ENCODE measurements at regions not wholly inside any gene's neighbourhood (a gene's known extent, or its start where the extent isn't known, plus 50 kb on each side); places are given as distances from the start of the nearest gene placed in this dataset.

DNA sequence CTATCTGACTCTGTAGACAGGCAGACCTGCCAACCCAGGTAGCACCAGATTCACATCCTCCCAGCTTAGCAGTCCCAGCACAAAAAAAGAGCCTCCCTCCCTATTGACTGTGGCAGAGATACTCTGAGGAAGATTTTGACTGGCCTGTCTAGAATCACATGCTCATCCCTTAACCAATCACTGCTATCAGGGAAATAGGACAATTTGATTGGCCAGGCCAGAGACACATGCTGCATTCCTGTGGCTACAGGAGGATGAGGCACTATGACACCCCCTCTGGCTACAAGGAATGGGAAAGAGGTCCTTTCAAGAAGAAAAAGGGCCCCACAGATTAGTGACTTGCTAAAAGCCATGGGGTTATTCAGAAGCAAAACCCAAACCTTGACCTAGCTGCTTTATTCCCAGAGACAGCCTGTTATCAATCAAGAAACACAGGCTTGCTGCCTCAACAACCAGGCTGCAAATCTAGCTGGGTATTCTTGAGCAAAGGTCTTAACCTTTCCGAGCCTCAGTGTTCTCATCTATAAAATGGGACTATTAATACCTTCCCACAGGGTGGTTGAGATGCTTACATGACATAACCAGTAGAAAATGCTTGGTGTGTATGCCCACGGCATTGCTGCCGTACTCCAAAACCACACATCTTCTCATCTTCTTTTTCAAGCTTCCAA, 147.6 kb downstream of the BCOR start:
- DNase-seq (ENCODE audit: low spot score): no peak
- WGBS: 98% methylated on average over 3 of the region's 3 CpGs
- no peak overlapping the region for H3K9ac ChIP-seq (ENCODE audit: low read depth in 1 of 2, low read length in 2 of 2)
- no peak overlapping the region for H3K4me3 ChIP-seq (ENCODE audit: low read depth in 1 of 3, low read length in 3 of 3)
- no peak for TF ChIP-seq GABPA (IDR thresholded peaks at IDR 0.05 in 1 of 2, conservative IDR thresholded peaks at IDR 0.05 in 1 of 2)
- TF ChIP-seq, protein P1, sequence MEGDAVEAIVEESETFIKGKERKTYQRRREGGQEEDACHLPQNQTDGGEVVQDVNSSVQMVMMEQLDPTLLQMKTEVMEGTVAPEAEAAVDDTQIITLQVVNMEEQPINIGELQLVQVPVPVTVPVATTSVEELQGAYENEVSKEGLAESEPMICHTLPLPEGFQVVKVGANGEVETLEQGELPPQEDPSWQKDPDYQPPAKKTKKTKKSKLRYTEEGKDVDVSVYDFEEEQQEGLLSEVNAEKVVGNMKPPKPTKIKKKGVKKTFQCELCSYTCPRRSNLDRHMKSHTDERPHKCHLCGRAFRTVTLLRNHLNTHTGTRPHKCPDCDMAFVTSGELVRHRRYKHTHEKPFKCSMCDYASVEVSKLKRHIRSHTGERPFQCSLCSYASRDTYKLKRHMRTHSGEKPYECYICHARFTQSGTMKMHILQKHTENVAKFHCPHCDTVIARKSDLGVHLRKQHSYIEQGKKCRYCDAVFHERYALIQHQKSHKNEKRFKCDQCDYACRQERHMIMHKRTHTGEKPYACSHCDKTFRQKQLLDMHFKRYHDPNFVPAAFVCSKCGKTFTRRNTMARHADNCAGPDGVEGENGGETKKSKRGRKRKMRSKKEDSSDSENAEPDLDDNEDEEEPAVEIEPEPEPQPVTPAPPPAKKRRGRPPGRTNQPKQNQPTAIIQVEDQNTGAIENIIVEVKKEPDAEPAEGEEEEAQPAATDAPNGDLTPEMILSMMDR (IDR thresholded peaks at IDR 0.05; ENCODE audit: low read depth, low read length, missing input control): no peak
- TF ChIP-seq, protein P2, sequence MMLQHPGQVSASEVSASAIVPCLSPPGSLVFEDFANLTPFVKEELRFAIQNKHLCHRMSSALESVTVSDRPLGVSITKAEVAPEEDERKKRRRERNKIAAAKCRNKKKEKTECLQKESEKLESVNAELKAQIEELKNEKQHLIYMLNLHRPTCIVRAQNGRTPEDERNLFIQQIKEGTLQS (IDR thresholded peaks at IDR 0.05): no peak
- TF ChIP-seq FOXA2 (IDR thresholded peaks at IDR 0.05): no peak
- no peak for TF ChIP-seq HNF4A (conservative IDR thresholded peaks at IDR 0.05)
- TF ChIP-seq SP1 (IDR thresholded peaks at IDR 0.05): no peak
- no peak for TF ChIP-seq TAF1 (conservative IDR thresholded peaks at IDR 0.05)
- TF ChIP-seq JUND (IDR thresholded peaks at IDR 0.05): no peak
- no peak for TF ChIP-seq RAD21 (IDR thresholded peaks at IDR 0.05)
- TF ChIP-seq, protein P3, sequence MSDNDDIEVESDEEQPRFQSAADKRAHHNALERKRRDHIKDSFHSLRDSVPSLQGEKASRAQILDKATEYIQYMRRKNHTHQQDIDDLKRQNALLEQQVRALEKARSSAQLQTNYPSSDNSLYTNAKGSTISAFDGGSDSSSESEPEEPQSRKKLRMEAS (IDR thresholded peaks at IDR 0.05): no peak
- no peak for TF ChIP-seq NR2F2 (IDR thresholded peaks at IDR 0.05)
- TF ChIP-seq YY1 (IDR thresholded peaks at IDR 0.05): no peak
- TF ChIP-seq RXRA (IDR thresholded peaks at IDR 0.05): no peak
- TF ChIP-seq HNF4G (IDR thresholded peaks at IDR 0.05): no peak
- no peaks in the 10 kb centered on the region for H3K36me3 ChIP-seq (ENCODE audit: control insufficient read depth in 4 of 4, insufficient read depth in 3 of 4, low read depth in 1 of 4, low read length in 3 of 4)
- H3K9me3 ChIP-seq (ENCODE audit: control insufficient read depth in 4 of 4, low read length in 3 of 4): no peaks in the 10 kb centered on the region
- no peaks in the 10 kb centered on the region for H3K27me3 ChIP-seq (ENCODE audit: control insufficient read depth in 4 of 4, insufficient read depth in 4 of 4, low read length in 3 of 4)
- H3K4me1 ChIP-seq (ENCODE audit: control insufficient read depth in 4 of 4, insufficient read depth in 4 of 4, low read length in 3 of 4): peaks cover 0 to 12% (median 8%) of the 10 kb centered on the region in 4 donors
- H3K27ac ChIP-seq (ENCODE audit: low read depth in 1 of 2, low read length in 2 of 2): no peak overlapping the region

DNA sequence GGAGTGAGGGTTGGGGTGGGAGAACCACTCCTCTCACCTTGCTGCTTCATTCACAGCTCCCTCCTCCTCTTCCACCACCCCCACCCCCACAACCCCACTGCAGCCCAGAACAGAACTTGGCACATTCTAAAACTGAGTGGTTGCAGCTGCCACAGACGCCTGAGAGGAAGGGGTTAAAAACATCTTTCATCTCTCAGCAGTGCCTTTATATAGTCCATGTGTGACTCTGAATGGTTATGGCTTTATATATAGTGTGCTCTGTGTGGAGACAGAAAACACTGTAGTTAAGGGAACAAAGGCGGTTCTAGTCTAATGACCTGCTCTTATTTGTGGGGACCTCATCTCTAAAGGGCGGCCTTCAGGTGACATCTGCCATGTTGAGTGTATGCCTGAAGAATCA, 144.8 kb downstream of the BCOR start:
- WGBS: 82% methylated on average over 3 of the region's 3 CpGs
- no peak overlapping the region for H3K4me3 ChIP-seq (ENCODE audit: low read depth in 1 of 3, low read length in 3 of 3)
- no peak for DNase-seq (ENCODE audit: low spot score)

More for the DNA sequence above, 144.8 kb downstream of the BCOR start:
- peaks cover 0 to 12% (median 8%) of the 10 kb centered on the region in 4 donors for H3K4me1 ChIP-seq (ENCODE audit: control insufficient read depth in 4 of 4, insufficient read depth in 4 of 4, low read length in 3 of 4)
- H3K27ac ChIP-seq (ENCODE audit: low read depth in 1 of 2, low read length in 2 of 2): no peak overlapping the region
- no peaks in the 10 kb centered on the region for H3K36me3 ChIP-seq (ENCODE audit: control insufficient read depth in 4 of 4, insufficient read depth in 3 of 4, low read depth in 1 of 4, low read length in 3 of 4)
- no peaks in the 10 kb centered on the region for H3K27me3 ChIP-seq (ENCODE audit: control insufficient read depth in 4 of 4, insufficient read depth in 4 of 4, low read length in 3 of 4)
- no peaks in the 10 kb centered on the region for H3K9me3 ChIP-seq (ENCODE audit: control insufficient read depth in 4 of 4, low read length in 3 of 4)
- no peak overlapping the region for H3K9ac ChIP-seq (ENCODE audit: low read depth in 1 of 2, low read length in 2 of 2)
- no peak for TF ChIP-seq YY1 (IDR thresholded peaks at IDR 0.05)
- TF ChIP-seq EGR1 (IDR thresholded peaks at IDR 0.05; ENCODE audit: low read depth in 2 of 2): no peak
- TF ChIP-seq FOXA2 (IDR thresholded peaks at IDR 0.05): no peak
- TF ChIP-seq, protein P3 (IDR thresholded peaks at IDR 0.05): no peak
- TF ChIP-seq, protein P1 (IDR thresholded peaks at IDR 0.05; ENCODE audit: low read depth, low read length, missing input control): no peak
- no peak for TF ChIP-seq RXRA (IDR thresholded peaks at IDR 0.05)
- TF ChIP-seq GABPA (IDR thresholded peaks at IDR 0.05 in 1 of 2, conservative IDR thresholded peaks at IDR 0.05 in 1 of 2): no peak
- no peak for TF ChIP-seq HNF4G (IDR thresholded peaks at IDR 0.05)
- TF ChIP-seq NR2F2 (IDR thresholded peaks at IDR 0.05): no peak
- no peak for TF ChIP-seq SP1 (IDR thresholded peaks at IDR 0.05)
- no peak for TF ChIP-seq RAD21 (IDR thresholded peaks at IDR 0.05)
- no peak for TF ChIP-seq HNF4A (conservative IDR thresholded peaks at IDR 0.05)
- no peak for TF ChIP-seq FOXA1 (IDR thresholded peaks at IDR 0.05)
- TF ChIP-seq, protein P4, sequence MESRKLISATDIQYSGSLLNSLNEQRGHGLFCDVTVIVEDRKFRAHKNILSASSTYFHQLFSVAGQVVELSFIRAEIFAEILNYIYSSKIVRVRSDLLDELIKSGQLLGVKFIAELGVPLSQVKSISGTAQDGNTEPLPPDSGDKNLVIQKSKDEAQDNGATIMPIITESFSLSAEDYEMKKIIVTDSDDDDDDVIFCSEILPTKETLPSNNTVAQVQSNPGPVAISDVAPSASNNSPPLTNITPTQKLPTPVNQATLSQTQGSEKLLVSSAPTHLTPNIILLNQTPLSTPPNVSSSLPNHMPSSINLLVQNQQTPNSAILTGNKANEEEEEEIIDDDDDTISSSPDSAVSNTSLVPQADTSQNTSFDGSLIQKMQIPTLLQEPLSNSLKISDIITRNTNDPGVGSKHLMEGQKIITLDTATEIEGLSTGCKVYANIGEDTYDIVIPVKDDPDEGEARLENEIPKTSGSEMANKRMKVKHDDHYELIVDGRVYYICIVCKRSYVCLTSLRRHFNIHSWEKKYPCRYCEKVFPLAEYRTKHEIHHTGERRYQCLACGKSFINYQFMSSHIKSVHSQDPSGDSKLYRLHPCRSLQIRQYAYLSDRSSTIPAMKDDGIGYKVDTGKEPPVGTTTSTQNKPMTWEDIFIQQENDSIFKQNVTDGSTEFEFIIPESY (IDR thresholded peaks at IDR 0.05): no peak
